Activated CD8-positive, alpha-beta memory T cell treated with anti-CD3 and anti-CD28 coated beads, Interleukin-2, amount 50 U/mL, for 1 hour (primary cell): ENCODE measurements at regions not wholly inside any gene's neighbourhood (a gene's known extent, or its start where the extent isn't known, plus 50 kb on each side); places are given as distances from the start of the nearest gene placed in this dataset.
"Not testable (repeated sequence)": the region's sequence is repeated elsewhere in the genome, so short reads cannot be mapped to it uniquely, and the experiment has no call there.

ENCODE experiments used
- DNase-seq: peaks from one replicate; pipeline ENCODE4 v3.0.0-alpha.2; 2020; ENCODE audit errors: extremely low read depth

DNA sequence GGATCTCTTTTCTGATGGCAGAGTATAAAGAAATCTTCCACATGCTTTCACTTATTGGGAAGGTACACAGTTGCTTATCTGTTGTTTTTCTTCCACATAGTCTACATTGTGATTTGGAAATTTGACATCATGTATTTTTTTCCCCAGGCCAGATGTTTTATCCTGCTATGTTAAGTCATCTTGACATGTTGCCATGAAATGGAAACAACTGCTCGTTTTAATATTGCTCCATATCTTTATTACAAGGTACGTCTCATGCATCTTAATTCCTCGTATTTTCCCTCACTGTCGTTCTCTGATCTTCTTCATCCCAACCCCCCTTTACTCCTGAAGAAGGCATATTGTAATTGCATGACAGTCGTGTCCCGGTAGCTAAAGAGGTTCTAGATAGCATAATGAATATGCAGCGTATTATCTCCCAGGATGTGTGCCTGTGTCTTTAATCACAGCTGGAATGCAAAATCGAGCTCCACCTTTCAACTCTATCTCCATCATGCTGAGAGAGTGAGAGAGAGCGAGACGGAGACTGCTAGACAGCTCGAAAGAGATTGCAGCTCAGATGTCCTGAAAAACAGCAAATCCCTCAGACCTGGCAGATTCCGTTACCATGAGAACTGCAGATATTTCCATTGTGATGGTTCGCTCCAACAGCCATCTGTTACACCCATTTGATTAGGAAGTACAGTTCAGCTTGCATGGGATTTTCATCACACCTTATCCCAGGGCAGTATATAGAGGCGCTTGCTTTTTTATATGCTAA, 281.7 kb downstream of the TMEM38B start:
- no peak for DNase-seq

DNA sequence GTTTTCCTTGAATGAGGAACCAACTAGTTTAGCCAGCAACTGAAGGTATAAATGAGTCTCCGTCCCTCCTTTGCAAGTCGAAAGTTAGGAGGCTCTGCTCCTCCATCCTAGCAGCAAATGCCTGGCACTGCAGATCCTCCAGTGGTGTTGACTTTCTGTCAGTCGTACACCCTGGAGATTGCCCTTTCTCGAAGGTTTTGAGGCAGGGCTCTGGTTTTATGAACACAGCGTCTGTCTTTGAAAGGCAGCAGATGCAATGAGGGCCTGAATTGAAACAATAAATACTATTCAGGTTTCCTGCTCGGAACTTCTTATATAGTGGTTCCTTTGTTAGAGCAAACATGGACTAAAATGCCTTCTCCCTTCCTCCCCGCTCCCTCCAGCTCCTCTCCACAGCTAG, 284.0 kb downstream of the TMEM38B start:
- DNase-seq: no peak

DNA sequence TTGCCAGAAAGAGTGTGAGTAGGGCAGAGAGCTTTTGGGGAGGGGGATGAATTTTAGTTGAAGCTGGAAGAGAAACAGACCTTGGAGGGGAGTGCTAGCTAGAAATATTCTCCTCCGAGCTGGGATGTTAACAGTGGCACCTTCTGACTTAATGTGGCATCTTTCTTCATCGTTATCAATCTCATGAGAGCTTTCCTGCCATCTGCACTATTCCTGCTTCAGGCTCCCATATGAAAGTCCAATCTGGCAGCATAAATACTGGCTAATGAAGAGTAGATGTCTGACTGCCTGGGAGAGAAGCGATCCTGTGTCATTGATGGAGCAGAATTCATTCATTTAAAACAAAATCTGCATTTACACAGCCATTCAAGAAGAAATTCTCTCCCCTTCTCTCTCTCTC, 284.5 kb downstream of the TMEM38B start:
- no peak for DNase-seq

DNA sequence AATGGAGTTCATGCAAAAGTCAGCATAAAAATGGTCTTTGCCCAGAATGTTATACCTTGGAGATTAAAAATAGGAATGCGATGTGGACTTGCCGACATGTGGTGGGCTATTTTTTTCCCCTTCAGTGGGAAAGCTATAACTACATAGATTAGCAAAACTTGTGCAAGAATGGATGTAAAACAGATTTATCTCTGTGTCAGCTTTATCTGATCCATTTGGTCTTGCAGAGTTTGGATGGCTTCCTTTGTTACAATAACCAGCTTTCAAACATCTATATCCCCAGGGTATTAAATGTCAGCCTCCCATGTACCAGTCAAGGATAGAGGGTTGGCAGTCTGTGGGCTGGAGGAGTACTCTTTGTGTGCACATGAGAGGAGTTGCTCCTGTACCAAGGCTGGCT, 284.9 kb downstream of the TMEM38B start:
- DNase-seq: no peak

DNA sequence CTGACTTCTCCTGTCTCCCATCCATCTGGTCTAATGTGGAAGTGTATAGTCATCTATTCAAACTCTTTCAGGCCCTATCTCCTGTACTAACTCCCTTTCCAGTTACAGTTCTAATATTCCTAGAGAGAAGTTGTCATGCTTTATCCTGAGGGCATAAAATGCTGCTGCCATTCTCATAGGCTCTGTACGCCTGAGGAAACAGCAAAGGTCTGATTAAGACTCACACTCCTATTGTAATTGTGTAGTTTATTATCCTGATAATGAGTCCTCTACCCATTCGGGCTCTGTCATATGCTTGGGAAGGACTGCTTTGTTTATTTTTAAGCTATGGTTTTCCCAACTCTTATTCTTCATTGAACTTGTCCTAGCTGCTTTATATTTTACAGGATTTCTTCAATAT, 290.4 kb downstream of the TMEM38B start:
- no peak for DNase-seq

DNA sequence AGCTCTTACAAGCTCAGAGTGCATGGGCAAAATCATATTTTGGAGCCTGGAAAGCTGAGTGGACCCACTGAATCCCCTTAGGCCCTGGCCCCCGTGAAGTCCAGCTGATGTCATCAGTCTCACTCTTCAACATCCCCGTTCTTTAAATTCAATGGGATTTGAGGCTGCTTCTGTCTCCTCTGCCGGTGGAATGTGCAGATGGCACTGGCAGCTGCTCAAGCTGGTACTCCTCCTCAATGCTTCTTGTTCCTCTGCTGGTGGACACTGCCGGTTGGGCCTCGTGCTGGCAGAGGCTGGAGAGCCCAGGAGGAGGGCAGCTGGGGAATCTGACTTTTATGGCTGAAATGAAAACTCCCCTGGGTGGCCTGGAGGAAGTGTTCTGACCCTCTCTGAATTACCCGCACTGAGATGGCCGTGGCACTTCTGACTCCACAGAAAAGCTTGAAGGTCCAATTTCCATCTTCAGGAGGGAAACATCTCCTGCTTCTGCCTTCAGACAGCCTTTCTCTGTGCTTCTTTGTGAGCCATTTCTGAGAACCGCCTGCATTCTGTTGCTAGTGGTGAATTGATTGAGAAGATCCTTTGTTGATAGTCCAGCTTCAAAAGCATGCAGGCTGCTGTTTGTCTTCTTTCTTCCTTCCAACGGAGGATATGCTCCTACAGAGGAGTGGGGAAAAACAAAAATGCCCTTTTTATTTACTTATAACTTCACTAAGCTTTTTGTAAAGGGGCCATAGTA, 298.9 kb downstream of the TMEM38B start:
- DNase-seq: no peak

DNA sequence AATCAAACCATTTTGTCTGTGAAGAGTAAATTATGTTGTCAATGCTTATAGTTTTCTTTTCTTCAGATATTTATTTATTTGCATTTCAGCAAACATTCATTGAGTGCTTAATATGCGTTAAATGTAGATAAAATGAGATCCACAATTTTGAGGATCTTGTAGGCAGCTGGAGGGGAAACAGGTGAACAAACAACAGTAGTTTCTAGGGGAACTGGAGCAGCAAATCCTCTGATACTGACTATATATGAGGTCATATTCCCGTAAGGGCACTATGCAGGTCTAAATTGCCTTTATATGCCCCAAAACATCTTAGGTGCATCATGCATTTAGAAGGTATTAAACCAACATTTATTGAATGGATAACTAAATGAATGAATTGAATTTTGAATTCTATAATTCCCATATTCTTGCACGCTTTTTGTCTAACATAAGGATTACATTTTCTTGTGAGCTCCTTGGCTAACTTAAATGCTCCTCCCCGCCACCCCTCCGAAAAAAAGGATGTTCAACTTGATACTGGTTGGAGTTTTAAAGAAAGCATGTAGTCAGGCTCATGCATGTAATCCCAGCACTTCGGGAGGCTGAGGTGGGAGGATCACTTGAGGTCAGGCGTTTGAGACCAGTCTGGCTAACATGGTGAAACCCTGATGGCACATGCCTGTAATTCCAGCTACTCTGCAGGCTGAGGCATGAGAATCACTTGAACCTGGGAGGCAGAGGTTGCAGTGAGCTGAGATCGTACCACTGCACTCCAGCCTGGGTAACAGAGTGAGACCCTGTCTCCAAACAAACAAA, 299.8 kb downstream of the TMEM38B start:
- DNase-seq: no peak

DNA sequence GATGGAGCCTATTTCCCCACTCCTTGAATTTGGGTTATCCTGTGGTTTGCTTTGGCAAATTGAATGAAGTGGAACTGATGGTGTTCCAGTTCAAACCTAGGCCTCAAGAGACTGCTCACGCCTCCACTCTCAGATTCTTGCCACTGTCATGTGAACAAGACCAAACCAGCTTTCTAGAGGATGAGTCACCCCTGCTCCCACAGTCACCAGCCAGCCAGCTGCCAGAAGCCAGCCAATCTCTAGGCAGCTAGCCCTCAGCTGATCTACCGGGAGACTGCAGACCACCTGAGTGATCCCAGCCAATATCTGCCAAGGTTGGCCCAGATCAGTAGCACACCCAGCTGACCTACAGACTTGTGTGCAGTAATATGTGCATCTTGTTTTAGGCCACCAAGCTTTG, 300.6 kb downstream of the TMEM38B start:
- DNase-seq: no peak

DNA sequence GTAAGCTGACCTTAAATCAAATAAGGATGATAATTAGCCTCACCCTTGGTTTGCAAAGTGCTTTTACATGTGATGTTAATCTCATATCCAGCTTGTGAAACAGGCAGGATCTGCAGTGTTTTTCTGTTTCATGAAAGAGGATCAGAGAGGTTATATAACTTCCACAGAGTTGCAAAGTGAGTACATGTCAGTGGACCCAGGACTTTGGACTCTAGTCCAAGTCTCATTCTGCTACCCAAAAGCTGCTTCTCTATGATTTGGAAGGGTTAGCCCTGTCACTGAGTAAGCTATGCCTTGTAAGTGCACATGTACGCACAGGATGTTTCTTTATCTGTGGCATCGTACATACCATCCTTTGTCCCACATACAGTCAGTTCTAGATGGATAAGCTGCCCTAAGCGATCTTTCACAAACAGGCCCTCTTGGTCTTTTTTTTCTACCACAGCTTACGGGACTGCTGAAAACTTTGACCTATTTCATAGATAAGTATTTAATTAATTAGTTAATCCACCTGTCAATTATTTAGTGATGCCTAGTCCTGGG, 322.9 kb downstream of the TMEM38B start:
- no peak for DNase-seq

DNA sequence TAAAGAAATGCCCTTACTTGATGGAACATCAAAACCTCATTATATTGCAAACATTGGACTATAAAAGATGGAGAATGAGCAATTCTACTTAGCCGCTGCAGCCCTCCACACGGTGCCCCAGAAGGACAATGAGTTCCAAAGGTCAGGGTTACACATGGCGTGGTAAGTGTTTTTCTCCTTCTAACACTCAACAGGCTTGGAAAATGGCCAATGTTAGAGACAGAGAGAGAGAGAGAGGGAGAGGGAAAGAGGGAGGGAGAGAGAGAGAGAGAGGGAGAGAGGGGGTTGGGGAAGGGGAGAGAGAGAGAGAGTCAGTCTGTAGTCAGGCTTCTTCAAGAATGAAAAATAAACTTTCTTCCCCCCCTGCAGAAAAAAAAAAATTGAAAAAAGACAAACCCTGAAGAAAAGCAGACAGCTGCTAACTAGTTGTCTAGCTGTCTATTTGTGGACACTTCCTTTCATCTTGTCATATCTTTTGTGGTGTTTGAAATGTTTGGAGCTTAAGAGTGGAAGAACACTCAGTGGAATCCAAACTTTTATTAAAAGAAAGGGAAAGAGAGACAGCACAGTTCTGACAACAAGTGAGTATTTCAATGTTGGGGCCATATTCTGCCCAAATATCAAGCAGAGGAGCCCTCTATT, 324.8 kb downstream of the TMEM38B start:
- no peak for DNase-seq

DNA sequence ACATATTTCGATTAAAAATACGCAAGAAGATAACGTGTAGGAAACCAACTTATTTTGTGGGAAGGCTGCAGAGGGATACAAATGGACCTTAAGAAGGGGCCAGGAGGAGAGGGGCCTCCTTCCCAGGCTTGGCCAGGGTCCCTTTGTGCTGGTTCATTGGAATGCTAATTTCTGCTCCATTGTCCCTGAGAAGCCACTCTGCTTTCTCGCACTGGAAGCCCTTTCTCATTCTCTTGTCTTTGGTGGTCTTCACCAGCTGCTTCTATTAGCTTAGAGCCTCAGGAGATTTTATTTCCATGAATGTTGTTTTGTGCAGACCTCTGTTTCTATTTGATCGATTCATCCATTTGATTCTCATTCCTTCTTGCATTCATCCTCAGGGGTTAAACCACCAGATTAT, 325.4 kb downstream of the TMEM38B start:
- DNase-seq: no peak

DNA sequence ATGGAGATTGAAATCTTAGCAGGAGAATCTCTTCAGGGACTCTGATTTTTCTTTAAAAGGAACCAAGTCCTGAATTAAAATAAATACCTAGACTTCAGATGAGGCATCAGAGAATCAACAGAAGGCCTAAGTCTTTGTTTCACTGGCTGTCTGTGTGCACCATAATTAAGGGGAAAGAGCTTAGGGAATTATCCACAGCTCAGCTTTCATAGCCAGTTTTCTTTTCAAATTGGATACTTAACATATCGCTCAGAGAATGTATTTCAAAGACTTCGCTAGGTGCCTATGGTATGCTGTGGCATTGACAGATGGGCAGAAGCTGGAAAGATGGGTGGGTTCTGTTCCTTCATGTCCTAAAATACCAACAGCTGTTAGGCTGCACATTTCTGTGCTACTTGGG, 325.8 kb downstream of the TMEM38B start:
- no peak for DNase-seq

DNA sequence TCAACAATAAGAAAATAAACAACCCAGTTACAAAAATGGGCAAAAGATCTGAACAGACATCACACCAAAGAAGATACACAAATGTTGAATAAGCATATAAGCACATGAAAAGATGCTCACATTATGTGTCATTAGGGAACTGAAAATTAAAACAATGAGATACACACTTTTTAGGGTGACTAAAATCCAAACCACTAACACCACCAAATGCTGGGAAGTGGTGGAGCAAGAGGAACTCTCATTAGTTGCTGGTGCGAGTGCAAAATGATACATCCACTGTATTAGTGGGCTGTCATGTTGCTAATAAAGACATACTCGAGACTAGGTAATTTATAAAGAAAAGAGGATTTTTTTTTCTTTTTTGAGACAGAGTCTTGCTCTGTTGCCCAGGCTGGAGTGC, 329.1 kb downstream of the TMEM38B start:
- no peak for DNase-seq

DNA sequence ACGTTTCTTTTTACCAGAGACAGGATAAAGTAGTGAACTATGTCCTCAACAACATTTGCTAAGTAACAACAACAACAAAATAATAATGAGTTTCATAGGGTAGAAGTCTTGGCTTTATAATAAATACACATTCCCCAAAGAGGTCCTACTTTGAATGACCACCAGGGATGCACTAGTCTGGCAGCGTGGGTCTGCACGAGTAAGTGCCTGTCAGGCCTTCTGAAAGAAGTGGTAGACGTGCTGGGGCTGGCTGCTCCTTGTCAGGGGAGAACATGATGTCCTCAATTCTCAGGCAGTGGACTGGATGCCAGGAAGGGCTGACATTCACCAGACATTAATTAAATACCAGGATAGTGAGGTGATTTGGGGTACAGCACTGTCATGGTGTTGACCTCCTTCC, 331.1 kb downstream of the TMEM38B start:
- DNase-seq: no peak

DNA sequence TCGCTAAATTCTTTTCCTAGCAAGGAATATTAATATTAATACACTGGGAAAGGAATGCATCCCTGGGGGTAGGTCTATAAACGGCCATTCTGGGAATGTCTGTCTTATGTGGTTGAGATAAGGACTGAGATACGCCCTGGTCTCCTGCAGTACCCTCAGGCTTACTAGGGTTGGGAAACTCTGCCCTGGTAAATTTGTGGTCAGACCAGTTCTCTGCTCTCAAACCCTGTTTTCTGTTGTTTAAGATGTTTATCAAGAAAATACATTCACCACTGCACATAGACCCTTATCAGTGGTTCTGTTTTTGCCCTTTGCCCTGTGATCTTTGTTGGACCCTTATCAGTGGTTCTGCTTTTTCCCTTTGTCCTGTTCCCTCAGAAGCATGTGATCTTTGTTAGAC, 335.8 kb downstream of the TMEM38B start:
- not testable (repeated sequence) for DNase-seq

DNA sequence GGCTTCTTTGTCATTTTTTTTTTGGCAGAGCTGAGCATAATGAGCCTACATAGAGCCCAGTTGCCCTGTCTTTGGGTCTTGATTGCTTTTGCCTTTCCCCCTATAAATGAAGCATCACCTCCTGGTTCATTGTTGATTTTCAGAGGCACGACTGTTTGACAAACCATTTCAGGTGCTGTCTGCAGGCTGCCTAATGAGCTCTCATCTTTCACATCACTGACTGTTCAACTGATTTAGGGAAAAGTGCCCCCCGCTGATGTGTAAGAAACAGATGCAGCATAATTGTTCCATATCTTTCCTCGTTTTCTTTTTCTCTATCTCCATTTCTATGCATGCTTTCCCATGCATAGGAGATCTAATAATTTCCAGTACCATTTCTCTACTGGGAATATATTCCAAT, 338.6 kb downstream of the TMEM38B start:
- no peak for DNase-seq

DNA sequence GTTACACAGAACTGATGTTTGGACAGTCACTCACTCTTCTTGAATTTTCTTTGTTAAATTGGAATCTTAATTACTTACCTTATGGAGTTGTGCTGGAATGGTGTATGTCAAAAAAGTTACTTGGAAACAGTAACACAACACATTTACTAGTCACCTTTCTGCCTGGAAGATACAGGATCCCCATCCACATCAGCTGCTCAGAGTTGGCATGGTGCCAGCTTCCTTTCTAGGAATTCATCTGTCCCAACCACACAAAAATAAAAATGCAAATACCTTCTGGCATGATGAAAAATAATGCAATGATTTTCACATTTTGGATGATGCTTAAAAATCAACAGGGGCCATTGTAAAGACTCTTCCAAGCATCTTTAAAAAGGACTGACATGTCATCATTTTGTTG, 341.5 kb downstream of the TMEM38B start:
- no peak for DNase-seq

DNA sequence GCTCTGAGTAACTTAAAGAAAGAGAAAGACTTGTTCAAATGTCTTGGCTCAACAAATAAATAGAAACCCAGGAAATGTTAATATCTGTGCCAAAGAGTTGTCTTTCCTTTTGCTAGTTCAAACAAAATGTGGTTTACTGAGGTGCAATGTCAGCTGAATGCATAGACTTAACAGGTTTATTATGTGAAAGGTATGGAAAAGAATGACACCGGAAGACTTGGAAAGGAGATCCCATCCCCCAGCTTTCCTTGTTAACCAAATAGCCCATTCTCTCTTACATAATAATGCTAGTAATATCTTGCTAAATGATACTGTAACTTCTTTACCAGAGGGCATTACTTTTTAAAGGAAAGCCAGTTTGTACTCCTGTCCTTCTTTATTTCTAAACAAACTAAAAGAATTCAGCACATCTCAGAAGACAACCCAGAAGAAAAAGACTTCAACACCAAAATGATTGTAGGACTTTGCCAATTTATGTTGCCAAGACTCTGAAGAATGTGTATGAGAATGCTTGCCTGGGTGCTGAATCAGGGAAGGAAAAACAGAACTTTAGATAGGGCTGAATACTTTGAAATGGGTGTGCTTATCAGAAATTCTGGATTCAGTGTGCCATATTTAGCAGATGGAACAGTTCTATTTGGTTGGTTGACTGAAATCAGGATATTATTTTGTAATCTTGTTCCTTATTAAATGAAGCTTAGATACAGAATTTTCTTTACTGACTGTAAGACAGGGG, 344.1 kb downstream of the TMEM38B start:
- DNase-seq: no peak

DNA sequence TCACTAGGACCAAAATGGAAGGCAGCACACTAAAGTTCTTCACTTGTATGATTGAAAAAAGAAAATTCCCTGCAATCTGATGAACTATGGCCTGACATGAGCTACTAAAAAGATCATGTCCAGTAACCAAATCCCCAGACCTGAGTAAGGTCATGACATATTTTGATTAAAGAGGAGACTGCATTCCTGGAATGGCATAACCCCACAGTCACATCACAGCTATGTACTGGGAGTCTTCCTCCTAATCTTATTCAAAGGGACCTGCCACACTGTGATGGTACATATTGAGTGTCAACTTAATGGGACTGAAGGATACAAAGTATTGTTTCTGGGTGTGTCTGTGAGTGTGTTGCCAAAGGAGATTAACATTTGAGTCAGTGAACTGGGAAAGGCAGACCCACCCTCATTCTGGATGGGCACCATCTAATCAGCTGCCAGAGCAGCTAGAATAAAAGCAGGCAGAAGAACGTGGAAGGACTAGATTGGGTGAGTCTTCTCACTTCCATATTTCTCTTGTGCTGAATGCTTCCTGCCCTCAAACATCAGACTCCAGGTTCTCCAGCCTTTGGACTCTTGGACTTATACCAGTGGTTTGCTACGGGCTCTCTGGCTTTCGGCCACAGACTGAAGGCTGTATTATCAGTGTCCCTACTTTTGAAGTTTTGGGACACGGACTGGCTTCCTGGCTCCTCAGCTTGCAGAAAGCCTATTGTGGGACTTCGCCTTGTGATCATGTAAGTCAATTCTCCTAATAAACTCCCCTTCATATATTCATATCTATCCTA, 345.0 kb downstream of the TMEM38B start:
- DNase-seq: no peak

DNA sequence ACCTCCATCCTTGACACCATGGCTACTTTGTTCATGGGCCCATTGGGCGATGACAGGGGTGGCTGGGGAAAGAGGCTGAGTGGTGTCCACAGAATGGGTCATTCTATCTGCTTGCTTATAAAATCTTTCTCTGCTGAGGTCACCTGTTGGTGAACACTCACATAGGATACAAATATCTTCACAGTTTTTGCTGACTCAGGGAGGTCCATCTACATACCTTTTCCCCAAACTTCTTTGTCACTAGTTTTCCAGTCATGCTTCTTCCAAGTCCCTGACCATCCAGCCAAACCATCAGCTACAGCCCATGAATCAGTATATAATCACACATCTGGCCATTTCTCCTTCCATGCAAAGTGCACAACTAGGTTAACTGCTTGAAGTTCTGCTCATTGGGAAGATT, 347.6 kb downstream of the TMEM38B start:
- DNase-seq: not testable (repeated sequence)
